ENCODE measurements at regions not wholly inside any gene's neighbourhood (a gene's known extent, or its start where the extent isn't known, plus 50 kb on each side); places are given as distances from the start of the nearest gene placed in this dataset.

DNA sequence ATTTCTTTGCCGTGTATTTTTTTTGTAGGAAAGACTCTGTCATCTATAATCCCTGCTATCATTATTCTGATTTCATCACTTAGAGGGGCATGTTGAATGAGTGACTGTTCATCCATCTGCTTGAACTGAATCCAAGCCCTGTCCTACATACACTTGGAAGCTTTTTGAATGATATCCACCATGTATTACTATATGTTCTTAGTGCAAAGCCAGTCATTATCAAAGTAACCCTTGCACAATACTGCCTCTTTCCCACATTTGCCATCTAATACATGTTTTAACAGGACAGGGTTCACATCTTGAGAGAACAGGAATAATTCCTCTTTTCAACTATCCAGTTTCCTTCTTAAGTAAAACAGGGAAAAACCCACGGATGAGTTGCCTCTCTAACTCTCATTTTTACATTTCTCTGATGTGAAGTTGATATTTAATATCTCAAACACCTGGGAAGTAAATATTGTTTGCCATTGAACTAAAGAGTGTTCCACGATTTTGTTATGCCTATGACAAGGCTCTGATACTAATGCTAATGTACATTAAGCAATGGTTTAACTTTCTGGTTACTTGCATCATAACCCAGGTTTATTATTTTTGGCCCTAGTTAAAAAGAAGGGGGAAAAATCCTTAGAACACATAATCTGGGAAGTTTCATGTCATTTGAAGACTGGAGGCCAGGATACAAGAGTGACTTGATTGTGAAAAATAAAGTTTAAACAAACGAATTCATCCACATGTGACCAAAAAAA lies 103.7 kb upstream of the TARS1 start:
- BruUV-seq (replicated peaks) = no TSS peak
- no peak overlapping the region for H3K4me2 ChIP-seq (ENCODE audit: insufficient read depth, low read length)
- dilution Hi-C loops (cut with MboI; ENCODE audit: extremely low pct_ligation_motif_present, low sequenced_read_pairs) = no loop called here

More for the DNA sequence above, 103.7 kb upstream of the TARS1 start:
- no peaks in the 10 kb centered on the region for H3K9me3 ChIP-seq (replicated peaks; ENCODE audit: control insufficient read depth, insufficient read depth, low read length)
- no peaks in the 10 kb centered on the region for H3K36me3 ChIP-seq (ENCODE audit: control insufficient read depth in 2 of 2, extremely low read depth in 1 of 2, insufficient read depth in 2 of 2, low read length in 2 of 2)
- CTCF ChIA-PET = no interaction called here
- no peaks in the 10 kb centered on the region for H3K27me3 ChIP-seq (ENCODE audit: control insufficient read depth in 2 of 2, insufficient read depth in 2 of 2, low read length in 2 of 2)
- H3K9ac ChIP-seq (replicated peaks; ENCODE audit: extremely low read depth, insufficient read depth, low read length) = no peak overlapping the region
- DNase-seq (ENCODE audit: low read depth, low spot score) (no peak), FAIRE-seq (no peak)
- TF ChIP-seq FOS (IDR thresholded peaks at IDR 0.05; ENCODE audit: borderline replicate concordance, insufficient read depth, low read length) = no peak
- TF ChIP-seq, protein P1, sequence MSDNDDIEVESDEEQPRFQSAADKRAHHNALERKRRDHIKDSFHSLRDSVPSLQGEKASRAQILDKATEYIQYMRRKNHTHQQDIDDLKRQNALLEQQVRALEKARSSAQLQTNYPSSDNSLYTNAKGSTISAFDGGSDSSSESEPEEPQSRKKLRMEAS (IDR thresholded peaks at IDR 0.05; ENCODE audit: insufficient read depth, insufficient read length) = no peak
- no peak for TF ChIP-seq POLR2AphosphoS5 (IDR thresholded peaks at IDR 0.05; ENCODE audit: insufficient read depth, low read depth, low read length)
- TF ChIP-seq MYC (IDR thresholded peaks at IDR 0.05; ENCODE audit: low read depth, low read length) = no peak
- TF ChIP-seq JUN (IDR thresholded peaks at IDR 0.05; ENCODE audit: borderline replicate concordance, insufficient read depth, insufficient read length, low read depth) = no peak
- no peak for TF ChIP-seq GATA2 (IDR thresholded peaks at IDR 0.05; ENCODE audit: insufficient read depth, insufficient read length, low read depth, low read length)
- no peak for TF ChIP-seq POLR2A (IDR thresholded peaks at IDR 0.05; ENCODE audit: low read depth, low read length)
- TF ChIP-seq EZH2 (IDR thresholded peaks at IDR 0.05; ENCODE audit: borderline replicate concordance, low read depth, low read length, severe bottlenecking) = no peak
- TF ChIP-seq, protein P2, sequence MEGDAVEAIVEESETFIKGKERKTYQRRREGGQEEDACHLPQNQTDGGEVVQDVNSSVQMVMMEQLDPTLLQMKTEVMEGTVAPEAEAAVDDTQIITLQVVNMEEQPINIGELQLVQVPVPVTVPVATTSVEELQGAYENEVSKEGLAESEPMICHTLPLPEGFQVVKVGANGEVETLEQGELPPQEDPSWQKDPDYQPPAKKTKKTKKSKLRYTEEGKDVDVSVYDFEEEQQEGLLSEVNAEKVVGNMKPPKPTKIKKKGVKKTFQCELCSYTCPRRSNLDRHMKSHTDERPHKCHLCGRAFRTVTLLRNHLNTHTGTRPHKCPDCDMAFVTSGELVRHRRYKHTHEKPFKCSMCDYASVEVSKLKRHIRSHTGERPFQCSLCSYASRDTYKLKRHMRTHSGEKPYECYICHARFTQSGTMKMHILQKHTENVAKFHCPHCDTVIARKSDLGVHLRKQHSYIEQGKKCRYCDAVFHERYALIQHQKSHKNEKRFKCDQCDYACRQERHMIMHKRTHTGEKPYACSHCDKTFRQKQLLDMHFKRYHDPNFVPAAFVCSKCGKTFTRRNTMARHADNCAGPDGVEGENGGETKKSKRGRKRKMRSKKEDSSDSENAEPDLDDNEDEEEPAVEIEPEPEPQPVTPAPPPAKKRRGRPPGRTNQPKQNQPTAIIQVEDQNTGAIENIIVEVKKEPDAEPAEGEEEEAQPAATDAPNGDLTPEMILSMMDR (IDR thresholded peaks at IDR 0.05; ENCODE audit: extremely low read depth in 1 of 2, insufficient read depth in 1 of 2, low read depth in 1 of 2, low read length in 2 of 2) = no peak
- H3K27ac ChIP-seq (ENCODE audit: insufficient read depth, low read depth, low read length) = no peak overlapping the region
- no peaks in the 10 kb centered on the region for H4K20me1 ChIP-seq (replicated peaks; ENCODE audit: control insufficient read depth, extremely low read depth, insufficient read depth, low read length)
- H3K4me1 ChIP-seq (ENCODE audit: control insufficient read depth, extremely low read depth, insufficient read depth, low read length) = peaks cover 7% of the 10 kb centered on the region
- no peak overlapping the region for H3K4me3 ChIP-seq (replicated peaks in 1 of 3; ENCODE audit: insufficient read depth in 1 of 3, low read depth in 1 of 3, low read length in 3 of 3)
- no peaks in the 10 kb centered on the region for H3K79me2 ChIP-seq (ENCODE audit: control insufficient read depth, insufficient read depth, low read length)
- no peak overlapping the region for H2AFZ ChIP-seq (ENCODE audit: low read depth, low read length)
- POLR2A ChIA-PET = no interaction called here
- intact Hi-C loops (cut with micrococcal nuclease) = no loop called here
- no peaks in the 10 kb centered on the region for H3K9me1 ChIP-seq (replicated peaks; ENCODE audit: control insufficient read depth, extremely low read depth, insufficient read depth, low read length)

Measured in endothelial cell of umbilical vein (primary cell).